COLO829 (cell line): ENCODE measurements at regions not wholly inside any gene's neighbourhood (a gene's known extent, or its start where the extent isn't known, plus 50 kb on each side); places are given as distances from the start of the nearest gene placed in this dataset.

Experiments
- DNase-seq: peaks from one replicate; pipeline ENCODE4 v3.0.0; 2012; ENCODE audit warnings: low spot score

DNA sequence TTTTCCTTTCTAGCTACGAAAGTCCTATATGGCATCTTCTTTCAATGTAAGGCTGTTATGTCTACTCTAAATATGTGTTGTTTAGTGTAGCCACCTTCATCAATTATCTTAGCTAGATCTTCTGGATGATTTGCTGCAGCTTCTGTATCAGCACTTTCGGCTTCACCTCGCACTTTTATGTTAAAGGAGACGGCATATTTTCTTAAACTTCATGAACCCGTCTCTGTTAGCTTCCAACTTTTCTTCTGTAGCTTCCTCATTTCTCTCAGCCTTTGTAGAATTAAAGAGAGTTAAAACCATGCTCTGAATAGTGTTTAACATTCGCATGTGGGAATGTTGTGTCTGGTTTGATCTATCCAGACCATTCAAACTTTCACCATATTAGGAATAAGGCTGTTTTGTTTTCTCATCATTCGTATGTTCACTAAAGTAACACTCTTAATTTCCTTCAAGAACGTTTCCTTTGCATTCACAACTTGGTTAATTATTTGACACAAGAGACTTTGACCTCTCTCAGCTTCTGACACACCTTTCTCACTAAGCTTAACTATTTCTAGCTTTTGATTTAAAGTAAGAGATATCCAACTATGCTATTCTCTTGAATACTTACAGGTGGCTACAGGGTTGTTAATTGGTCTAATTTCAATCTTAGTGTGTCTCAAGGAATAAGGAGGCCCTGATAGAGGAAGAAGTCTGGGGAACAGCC lies 476.8 kb downstream of the GABRG1 start:
- no peak for DNase-seq

DNA sequence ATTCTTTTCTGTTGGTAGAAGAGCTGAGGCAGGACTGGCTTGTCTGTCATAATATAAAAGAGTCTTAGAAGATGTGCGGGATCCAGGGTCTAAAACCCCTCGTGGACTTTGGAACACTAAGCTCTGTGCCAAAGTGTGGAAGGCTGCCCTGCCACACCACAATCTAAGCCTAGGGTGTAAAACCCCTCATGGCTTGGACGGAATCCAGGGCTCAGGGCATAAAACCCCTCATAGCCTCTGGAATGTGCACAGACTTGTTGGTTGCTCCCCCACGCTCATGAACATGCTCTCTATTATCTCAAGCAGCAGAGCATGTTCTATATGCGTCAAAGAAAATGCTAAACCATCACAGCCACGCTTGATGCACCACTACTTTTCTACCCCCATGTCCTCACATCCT lies 483.6 kb downstream of the GABRG1 start:
- DNase-seq: no peak

DNA sequence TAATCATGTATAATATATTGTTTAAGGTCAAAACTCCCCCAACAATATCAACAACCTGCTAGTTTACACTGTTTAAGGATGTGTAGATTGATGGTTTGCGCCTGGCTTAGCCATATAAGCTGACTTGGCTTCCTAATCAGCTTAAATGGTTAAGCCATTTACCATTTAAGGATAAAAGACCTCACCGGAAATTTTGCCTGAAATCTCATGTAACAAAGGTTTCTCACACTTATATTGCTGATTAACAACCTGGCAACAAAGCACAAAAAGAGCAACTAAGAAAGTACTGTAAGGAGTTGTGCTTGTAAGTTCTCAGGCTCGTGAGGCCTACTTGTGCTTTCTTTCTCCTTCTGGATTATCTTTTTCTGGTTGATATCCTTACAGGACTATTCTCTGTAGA lies 485.2 kb downstream of the GABRG1 start:
- DNase-seq: no peak

DNA sequence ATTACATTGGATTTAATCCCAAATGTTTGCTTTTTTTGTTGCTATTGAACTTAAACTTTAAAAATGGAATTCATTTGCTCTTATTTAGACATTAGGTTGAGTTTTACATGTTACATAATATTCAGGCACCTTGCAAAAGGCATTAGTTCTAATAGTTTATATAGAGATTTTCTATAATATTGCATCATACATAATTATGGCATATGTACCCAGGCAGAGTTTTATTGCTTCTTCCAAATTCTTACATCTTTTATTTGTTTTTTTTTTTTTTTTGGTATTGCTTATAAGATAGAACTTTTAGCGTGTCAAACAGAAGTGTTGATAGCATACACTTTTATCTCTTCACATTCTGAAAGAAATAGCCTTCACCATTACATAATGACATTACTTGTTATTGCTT lies 487.7 kb downstream of the GABRG1 start:
- no peak for DNase-seq

DNA sequence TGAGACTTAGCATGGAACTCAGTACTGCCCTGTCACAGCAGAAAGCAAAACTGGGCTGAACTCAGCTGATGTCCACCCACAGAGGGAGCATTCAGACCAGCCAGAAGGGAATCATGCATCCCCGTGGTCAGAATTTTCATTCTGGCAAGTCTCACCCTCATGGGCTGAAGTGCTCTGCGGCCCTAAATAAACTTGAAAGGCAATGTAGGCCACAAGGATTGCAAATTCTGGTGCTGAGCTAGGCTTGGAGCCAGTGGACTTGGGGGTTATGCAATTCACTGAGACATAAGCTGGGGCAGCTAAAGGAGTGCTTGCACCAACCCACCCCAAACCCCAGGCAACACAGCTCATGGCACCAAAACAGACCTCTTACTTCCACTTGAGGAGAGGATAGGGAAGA lies 494.1 kb downstream of the GABRG1 start:
- no peak for DNase-seq

DNA sequence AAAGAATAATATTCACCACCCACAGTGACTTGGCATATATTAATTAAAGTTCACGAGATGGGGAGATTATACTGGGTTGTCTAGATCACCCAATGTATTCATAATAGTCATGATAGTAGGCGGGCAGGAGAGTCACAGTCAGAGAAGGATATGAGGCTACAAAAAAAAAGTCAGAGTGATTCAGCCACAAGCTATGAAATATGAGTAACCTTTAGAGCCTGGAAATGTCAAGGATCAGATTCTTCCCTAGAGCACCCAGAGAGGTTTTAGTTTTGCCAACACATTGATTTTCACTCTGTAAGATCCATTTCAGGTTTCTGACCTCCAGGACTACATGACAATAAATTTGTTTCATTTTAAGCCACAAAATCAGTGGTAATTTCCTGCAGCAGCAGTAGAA lies 501.9 kb downstream of the GABRG1 start:
- peak; percentile 11 for DNase-seq

DNA sequence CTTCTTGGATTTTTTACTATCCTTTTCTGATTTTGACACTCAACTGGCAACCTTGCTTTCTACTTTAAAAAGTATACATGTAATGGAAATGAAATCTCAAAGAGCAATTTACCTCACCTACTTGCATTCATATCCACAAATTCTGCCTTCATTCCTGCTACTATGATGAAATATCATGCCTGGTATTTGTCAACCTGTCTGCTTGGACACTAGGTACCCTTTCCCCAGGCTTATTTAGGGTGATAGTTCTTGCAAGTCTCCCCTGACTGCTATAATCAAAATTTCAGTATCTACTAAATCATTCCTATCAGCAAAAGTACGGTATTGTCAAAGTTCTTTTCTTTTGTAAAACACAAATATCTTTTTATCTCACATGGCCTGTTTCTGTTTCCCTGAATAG lies 503.0 kb downstream of the GABRG1 start:
- no peak for DNase-seq

DNA sequence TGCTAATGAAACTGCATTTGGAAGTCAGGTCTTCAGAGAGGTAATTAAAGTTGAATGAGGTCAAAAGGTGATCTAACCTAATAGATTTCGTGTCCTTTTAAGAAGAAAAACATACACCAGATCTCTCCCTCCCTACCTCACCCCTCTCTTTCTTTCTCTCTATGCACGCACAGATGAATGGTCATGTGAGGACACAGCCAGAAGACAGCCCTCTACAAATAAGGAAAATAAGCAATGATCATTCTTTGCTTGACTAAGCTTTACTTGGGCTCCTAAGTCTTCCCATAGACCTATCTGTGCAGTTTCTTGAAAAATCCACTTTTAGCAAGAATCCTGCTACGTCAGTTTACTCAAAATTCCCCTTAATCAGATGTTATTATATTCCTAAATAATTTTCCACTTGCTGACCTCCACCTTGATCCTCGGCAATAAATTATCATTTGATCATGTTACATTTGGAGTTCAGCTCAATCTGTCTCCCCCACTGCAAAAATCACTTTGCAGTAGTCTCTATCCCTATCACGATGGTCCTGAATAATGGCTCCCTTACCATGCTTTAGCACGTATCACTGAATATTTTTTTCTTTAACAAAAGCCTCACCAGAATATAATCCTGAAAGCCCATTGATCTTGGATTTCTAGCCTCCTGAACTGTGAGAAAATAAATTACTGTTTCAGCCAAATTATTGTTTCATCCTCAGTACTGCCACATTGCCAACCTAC lies 527.3 kb downstream of the GABRG1 start:
- no peak for DNase-seq

DNA sequence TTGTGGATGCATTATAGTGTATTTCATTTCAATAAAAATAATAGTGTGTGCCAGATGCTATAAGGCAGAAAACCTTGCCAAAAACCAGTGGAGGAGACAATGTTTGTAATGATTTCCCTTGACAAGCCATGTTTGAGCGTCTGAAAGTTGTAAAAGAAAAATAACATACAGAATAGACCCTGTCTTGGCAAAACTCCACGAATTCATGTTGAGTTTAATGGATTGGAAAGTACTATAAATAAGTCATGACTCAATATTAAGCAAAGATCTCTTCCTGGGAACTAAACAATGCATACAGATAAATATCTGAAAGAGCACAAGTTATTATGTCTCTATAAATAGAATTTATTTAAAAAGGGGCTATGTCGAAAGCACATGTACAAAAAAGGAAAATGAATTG lies 543.5 kb downstream of the GABRG1 start:
- no peak for DNase-seq

DNA sequence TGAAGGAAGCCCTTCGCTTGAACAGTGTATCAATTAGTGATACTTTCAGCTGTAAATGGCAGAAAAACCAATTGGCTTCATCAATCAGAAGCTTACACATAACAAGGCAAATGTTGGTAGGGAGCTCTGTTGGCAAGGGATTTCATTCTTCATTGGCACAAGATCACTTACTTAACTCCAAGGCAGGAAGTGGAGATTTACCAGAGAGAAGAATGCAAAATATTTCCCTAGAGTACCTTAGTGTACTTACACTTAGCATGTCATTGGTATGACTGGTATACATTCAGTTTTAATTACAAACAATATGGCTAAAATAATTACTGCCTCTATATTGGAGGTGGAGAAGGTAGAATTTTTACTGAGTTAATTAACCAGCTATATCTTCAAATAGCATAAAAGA lies 545.0 kb downstream of the GABRG1 start:
- DNase-seq: no peak

DNA sequence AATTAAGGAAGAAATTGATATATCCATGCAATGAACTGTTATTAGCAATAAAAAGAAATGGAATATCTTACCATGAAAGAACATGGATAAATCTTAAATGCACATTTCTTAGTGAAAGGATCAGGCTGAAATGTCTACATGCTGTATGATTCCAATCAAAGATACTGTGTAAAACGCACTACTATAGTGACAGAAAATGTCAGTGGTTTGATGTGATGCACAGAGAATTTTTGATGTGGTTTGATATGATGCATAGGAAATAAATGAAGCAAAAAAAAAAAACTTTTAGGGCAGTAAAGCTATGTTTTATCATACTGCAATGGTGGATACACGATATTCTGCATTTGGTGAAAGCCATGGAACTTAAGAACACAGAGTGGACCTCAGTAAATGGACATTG lies 547.6 kb downstream of the GABRG1 start:
- no peak for DNase-seq

DNA sequence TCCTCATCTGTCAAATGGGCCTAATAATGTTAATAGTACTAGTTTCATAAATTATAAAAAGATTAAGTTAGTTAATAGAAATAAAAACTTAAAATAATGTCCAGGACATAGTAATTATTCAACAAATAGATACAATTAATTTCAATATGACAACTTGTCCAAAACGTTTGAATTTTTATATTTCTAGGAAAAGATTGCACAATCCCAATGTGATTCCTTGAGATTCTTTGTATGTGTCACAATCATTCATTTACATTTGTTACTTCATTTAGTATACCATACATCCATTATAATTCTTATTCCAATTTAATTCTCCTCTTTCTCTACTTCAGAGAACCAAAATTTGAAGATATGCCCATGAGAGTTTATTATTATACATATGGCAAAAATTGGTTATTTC lies 554.2 kb downstream of the GABRG1 start:
- no peak for DNase-seq

DNA sequence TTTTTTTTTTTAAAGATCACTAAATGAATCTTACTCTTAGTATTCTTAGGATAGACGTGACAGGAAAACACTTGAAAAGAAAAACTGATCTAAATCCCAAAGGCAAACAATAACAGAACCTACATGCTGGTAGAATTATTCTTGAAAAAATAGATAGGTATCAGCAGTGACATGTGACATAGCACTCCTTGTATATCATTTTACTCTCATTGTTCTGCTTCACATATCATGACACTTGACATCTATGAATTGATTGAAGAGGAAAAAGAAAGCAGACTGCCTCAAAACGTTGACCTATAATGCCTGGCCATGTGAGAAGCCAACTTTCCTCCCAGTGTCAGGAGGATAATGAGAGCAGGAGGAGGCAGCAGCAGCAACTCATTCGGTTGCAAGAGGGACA lies 555.2 kb downstream of the GABRG1 start:
- DNase-seq: no peak

DNA sequence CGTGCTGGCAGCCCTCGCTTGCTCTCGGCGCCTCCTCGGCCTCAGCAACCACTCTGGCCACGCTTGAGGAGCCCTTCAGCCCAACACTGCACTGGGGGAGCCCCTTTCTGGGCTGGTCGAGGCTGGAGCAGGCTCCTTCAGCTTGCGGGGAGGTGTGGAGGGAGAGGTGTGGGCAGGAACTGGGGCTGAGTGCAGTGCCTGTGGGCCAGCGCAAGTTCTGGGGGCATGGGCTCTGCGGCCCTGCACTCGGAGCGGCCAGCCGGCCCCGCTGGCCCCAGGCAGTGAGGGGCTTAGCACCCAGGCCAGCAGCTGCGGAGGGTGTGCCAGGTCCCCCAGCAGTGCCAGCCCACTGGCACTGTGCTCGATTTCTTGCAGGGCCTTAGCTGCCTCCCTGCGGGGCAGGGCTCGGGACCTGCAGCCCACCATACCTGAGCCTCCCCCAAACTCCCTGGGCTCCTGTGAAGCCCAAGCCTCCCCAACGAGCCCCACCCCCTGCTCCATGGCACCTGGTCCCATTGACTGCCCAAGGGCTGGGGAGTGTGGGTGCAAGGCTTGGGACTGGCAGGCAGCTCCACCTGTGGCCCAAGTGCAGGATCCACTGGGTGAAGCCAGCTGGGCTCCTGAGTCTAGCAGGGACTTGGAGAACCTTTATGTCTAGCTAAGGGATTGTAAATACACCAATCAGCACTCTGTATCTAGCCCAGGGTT lies 556.8 kb downstream of the GABRG1 start:
- no peak for DNase-seq

DNA sequence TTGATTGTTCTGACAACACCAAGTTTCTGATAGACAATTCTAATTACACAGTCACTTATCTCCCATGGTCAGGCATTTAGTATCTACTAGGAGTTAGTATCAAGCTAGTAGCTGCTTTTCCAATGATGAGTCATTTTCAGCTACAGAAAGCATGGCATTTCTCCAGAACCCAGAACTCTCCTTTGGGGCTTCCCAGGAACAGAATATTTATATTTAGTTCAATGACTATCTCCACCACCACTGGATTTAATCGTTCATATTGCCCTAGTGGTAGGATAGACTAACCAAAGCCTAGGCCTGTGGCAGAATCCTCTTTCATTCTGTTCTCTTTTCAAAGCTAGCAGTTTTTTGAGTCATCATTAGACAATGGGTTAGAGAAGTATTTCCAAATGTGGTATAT lies 569.4 kb downstream of the GABRG1 start:
- no peak for DNase-seq

DNA sequence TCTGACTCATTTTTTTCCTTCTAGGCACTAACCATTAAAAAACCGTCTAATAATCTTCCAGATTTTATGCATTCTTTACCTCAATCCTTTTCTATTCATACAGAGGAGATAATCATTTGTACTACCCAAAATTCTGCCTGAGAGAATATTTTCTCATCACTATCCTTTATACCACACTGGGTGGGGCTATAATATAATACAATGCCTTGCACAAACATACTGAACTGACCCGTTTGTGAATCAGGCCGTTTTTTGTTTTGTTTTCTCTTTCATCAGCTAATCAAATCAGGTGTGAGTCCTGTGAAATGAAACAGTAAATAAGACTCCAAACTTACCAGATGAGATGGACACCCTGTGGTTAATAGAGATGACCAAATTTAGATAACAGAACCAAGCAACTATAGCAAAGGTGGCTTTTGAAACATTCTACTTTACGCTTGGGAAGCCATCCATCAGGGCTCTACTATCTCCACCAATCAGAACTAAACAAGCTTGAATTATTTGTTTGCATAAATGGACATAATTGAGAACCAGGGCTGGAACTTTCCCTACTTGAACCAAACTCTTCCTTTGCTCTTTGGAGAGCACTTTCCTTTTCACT lies 573.0 kb downstream of the GABRG1 start:
- DNase-seq: no peak

DNA sequence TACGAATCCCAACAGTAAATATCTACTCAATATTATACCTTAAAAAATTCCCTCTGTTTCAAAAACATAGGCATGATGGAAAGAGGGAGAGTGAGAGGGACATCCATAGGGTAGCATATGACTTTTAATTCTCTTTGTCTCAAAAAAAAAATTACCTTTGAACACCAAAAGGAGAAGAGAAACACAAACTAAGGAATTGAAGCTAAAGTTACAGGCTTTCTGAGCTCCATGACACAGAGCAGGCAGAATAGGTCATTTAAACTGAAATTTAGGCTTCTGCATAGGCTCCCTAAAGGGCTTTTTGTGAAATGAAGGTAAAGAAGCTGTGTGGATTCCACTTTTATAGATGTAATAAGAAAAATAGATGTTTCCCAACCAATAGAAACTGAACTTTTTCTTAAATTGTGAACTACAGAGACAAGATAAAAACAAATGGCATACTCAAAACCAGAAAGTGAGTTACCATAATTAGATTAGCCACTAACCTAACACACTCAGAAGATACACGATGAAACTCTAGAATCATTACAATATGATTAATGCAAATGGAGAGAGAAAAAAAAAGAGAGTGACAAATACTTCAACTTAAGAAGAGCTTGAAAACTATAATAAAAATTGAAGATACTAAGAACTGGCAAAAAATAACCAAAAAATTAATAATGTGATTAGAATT lies 584.6 kb downstream of the GABRG1 start:
- no peak for DNase-seq

DNA sequence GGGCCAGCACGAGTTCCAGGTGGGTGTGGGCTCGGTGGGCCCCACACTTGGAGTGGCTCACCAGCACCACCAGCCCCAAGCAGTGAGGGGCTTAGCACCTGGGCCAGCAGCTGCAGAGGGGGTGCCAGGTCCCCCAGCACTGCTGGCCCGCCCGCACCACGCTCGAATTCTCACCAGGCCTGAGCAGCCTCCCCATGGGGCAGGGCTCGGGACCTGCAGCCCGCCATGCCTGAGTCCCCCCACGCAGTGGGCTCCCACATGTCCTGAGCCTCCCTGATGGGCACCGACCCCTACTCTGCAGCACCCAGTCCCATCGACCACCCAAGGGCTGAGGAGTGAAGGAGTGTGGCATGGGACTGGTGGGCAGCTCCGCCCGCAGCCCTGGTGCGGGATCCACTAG lies 593.4 kb downstream of the GABRG1 start:
- no peak for DNase-seq

DNA sequence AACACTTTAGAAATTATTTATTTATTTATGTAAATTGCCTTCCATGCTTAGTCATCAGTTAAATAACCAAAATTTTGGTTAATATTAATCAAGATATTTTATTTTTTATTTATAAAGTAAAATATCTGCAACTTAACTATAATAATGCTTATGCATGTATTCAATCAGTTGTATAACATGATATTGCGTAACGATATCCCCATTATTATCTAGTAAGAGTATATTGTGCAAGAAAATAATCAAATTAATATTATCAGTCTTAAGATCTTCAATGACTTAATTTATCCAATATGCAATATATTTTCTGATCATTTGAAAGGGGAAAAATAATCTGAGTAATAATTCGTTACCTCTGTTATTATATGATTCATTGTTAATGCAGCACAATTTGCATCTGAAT lies 596.7 kb downstream of the GABRG1 start:
- DNase-seq: no peak

DNA sequence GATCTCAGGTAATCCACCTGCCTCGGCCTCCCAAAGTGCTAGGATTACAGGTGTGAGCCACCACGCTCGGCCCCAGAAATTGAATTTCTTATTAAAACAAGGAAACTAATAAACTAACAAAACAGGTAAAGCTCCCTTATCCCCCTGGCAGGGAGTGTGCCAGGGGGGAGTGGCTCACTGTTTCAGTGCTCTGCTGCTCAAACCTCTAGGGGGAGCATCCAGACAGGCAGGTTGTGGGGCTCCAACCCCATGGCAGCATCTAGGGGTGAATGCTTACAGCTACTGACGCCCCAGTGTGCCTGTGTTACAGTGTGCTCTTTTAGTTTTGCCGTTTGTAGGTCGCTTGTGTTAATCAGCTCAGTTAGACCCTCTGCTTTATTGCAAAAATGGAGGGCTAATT lies 605.0 kb downstream of the GABRG1 start:
- DNase-seq: no peak

DNA sequence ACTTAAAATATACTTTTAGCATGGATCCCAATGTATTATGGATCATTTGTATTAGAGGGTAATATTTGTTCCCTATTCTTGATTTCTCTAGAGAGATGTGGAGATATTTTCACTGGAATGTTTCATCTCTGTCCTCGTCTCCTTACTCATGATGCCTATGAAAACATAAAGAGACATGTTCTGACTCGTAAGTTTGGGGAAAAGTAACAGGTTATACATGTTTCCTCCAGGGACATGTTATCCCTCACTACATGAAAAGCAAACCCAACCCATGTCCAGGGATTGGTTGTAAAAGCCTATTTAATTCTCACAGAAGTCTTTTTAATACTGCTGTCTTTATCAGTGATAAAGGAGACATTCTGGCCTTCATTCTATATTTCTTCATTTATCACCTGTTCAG lies 621.4 kb downstream of the GABRG1 start:
- DNase-seq: no peak

DNA sequence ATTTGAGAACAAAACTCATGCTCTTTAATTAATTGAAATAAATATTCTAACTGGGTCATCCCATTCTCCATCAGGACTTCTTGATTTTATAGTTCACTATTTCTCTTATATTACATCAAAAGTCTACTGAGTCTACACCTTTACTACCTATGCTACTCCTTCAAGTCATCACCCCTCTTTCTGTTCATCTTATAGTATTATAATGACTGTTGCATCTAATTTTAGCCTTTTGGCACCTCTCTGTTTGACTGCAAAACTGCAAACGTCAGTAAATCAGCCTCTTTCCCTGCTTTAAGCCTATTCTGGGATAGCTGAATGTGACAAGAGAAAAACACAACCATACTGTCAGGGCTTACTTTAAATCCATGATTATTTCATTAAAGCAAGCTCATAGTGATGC lies 639.1 kb downstream of the GABRG1 start:
- DNase-seq: no peak
